ENCODE measurements at regions not wholly inside any gene's neighbourhood (a gene's known extent, or its start where the extent isn't known, plus 50 kb on each side); places are given as distances from the start of the nearest gene placed in this dataset.

DNA sequence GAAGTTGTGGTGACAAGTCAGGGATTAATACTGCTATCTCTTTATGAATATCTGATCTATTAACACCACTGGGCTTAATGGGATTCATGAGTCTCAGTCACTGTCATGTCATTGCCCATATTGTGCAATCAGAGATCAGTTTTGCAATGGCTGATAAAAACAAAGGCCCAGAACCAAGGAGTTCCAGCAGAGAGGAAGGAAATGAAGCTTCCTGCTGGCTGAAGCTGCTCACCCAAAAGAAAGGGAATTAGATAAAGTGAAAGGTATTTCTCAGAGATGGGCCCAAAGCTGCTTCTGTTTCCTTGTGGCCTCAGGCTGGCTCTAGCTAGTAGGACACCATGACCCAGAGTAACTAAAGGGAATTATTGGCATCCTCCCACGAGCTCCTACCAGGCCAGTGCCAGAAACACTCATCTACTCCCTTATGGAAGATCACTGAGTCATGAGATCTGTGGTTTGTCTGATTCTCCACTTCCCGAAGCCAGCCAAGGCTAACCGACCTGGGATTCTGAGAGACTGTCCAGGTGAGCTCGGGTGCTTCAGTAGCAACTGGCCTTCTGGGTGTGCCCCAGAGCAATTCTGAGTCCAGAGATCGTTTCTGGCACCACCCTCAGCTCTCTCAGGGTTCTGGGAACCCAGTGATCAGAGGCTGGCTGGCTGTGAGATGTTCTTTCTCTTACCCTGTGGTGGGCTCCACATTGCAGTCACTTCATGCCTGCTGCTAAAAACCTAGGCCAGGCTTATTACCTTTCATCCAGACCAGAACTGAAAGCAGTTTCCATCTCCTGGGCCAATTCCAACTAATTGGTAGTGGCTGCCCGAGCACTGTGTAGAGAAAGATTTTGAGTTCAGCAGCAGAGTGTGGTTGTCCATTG, 129.5 kb upstream of the PELI1 start:
- H3K9me3 ChIP-seq (ENCODE audit: control insufficient read depth, insufficient read depth, low read length): no peaks in the 10 kb centered on the region
- POLR2A ChIA-PET: no interaction called here
- TF ChIP-seq, protein P1, sequence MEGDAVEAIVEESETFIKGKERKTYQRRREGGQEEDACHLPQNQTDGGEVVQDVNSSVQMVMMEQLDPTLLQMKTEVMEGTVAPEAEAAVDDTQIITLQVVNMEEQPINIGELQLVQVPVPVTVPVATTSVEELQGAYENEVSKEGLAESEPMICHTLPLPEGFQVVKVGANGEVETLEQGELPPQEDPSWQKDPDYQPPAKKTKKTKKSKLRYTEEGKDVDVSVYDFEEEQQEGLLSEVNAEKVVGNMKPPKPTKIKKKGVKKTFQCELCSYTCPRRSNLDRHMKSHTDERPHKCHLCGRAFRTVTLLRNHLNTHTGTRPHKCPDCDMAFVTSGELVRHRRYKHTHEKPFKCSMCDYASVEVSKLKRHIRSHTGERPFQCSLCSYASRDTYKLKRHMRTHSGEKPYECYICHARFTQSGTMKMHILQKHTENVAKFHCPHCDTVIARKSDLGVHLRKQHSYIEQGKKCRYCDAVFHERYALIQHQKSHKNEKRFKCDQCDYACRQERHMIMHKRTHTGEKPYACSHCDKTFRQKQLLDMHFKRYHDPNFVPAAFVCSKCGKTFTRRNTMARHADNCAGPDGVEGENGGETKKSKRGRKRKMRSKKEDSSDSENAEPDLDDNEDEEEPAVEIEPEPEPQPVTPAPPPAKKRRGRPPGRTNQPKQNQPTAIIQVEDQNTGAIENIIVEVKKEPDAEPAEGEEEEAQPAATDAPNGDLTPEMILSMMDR (IDR thresholded peaks at IDR 0.05; ENCODE audit: low read depth, low read length): no peak
- no peaks in the 10 kb centered on the region for H3K27me3 ChIP-seq (ENCODE audit: control insufficient read depth, insufficient read depth, low read length)
- peak; percentile 33 for DNase-seq (ENCODE audit: low read depth, low spot score)
- H3K4me3 ChIP-seq (ENCODE audit: low read depth, low read length): no peak overlapping the region
- H3K27ac ChIP-seq (ENCODE audit: low read depth, low read length): no peak overlapping the region
- CTCF ChIA-PET: interaction anchor here (1.1 kb wide), 1 partner anchor 57 kb away, joined by 5 read pairs; no protein-coding TSS in a partner anchor

DNA sequence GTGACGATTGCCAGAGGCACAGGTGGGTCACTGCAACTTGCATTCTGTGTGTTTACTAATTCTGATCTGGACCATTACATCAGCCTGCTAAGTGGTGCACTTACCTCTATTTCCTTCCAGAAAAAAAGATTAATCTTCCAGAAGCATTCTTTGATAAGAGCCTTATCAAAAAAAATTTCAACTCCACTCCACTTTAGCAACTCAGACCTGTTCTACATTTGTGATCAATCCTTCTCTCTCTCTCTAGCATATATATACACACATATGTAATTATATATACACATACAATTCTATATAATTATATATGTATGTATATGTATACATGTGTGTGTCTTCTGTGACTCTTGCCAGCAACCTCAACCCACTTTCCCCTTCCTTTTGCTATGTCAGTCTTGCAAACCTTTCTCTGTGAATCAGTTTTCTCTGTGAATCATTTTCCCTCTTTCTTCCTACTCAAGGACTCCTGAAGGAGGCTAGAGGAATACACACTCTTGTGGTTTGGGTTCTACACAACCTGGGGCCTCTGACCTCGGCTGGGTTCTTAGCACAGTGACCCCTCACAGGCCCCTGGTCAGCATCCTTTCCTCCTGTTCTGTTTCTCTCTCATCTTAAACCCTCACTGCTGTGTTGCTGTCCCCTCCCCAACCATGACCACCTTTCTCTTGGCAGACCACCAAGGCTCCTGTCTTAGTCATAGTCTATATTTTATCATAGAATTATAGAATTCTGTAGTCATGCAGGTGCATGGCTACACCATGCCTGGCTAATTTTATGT, 130.4 kb upstream of the PELI1 start:
- H3K9me3 ChIP-seq (ENCODE audit: control insufficient read depth, insufficient read depth, low read length): no peaks in the 10 kb centered on the region
- no peak overlapping the region for H3K27ac ChIP-seq (ENCODE audit: low read depth, low read length)
- H3K4me3 ChIP-seq (ENCODE audit: low read depth, low read length): no peak overlapping the region
- ChIA-PET CTCF (interaction anchor here (1.1 kb wide), 1 partner anchor 56 kb away, joined by 5 read pairs; no protein-coding TSS in a partner anchor), POLR2A (no interaction called here)
- TF ChIP-seq, protein P1 (IDR thresholded peaks at IDR 0.05; ENCODE audit: low read depth, low read length): no peak
- no peak for DNase-seq (ENCODE audit: low read depth, low spot score)
- H3K27me3 ChIP-seq (ENCODE audit: control insufficient read depth, insufficient read depth, low read length): no peaks in the 10 kb centered on the region

DNA sequence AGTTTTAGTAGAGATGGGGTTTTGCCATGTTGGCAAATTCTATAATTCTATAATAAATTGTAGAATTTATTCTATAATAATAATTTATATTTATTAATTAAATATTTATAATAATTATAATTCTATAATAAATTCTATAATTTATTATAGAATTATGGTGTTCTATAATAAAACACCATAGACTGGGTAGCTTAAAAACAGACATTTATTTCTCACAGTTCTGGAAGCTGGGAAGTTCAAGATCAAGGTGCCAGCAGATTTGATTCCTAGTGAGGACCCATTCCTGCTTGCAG, 130.9 kb upstream of the PELI1 start:
- ChIA-PET POLR2A (no interaction called here), CTCF (no interaction called here)
- TF ChIP-seq, protein P1 (IDR thresholded peaks at IDR 0.05; ENCODE audit: low read depth, low read length): no peak

DNA sequence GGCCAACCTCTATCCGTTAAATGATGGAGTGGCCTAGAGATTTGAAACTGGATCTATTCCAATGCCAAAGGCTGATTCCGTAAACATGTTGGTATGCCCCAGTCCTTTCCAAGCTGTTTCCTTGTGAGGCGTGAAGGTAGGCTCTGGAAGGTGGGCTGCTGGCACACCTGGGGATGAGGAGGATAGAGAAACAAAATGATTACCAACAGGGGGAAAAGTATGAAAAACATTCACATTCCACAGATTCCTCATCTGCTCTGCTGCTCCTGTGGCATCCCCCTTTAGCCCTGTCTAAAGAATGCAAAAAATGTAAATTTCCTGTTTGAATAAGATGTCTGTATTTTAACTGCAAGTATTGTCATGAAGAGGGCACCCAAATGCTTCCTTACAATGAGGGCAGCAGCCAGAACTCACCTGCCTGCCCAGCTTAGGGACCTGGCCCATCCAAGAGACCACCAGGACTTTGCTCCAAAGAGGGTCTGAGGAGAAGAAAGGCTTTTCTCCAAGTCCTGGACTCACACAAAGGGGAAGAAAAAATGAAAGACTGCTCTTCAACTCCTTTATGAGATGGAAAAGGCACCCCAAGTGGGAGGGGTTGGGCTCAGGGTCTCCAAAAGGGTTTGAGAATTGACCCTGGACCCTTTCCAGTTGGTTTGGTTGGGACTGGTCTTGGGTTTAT, 132.3 kb upstream of the PELI1 start:
- H3K4me3 ChIP-seq (ENCODE audit: low read depth, low read length): no peak overlapping the region
- no peaks in the 10 kb centered on the region for H3K9me3 ChIP-seq (ENCODE audit: control insufficient read depth, insufficient read depth, low read length)
- TF ChIP-seq, protein P1 (IDR thresholded peaks at IDR 0.05; ENCODE audit: low read depth, low read length): no peak
- no peak overlapping the region for H3K27ac ChIP-seq (ENCODE audit: low read depth, low read length)
- ChIA-PET POLR2A (no interaction called here), CTCF (interaction anchor here (0.5 to 0.9 kb wide), 3 partner anchors 54 to 641 kb away, joined by 3 read pairs; no protein-coding TSS in a partner anchor)
- H3K27me3 ChIP-seq (ENCODE audit: control insufficient read depth, insufficient read depth, low read length): no peaks in the 10 kb centered on the region
- DNase-seq (ENCODE audit: low read depth, low spot score): no peak

More for the DNA sequence above, 130.9 kb upstream of the PELI1 start:
- H3K9me3 ChIP-seq (ENCODE audit: control insufficient read depth, insufficient read depth, low read length): no peaks in the 10 kb centered on the region
- no peaks in the 10 kb centered on the region for H3K27me3 ChIP-seq (ENCODE audit: control insufficient read depth, insufficient read depth, low read length)
- H3K4me3 ChIP-seq (ENCODE audit: low read depth, low read length): no peak overlapping the region
- H3K27ac ChIP-seq (ENCODE audit: low read depth, low read length): no peak overlapping the region
- no peak for DNase-seq (ENCODE audit: low read depth, low spot score)

Measured in AG04450 (cell line).